ENCODE measurements at regions not wholly inside any gene's neighbourhood (a gene's known extent, or its start where the extent isn't known, plus 50 kb on each side); places are given as distances from the start of the nearest gene placed in this dataset.
"Not testable (repeated sequence)": the region's sequence is repeated elsewhere in the genome, so short reads cannot be mapped to it uniquely, and the experiment has no call there.

DNA sequence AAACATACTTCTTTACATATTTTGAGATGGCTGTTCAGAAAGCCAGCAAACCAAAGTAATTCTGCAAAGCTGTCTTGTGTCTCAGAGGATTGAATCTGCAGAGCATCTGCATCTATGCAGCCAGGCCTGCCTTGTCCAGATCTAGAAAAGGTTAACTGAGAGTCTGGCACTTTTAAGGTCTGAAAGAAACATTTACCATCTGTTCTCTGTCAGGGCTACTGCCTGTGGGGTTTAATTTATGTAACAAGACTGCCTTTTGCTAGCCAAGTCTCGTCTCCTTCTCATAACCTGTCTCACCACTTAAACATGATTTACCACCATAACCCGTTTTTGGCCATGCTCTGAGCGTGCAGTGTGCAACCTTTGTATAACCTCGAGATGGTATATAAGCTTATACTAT, 194.2 kb downstream of the SYT10 start:
- DNase-seq = no peak
- no peaks in the 10 kb centered on the region for H3K27me3 ChIP-seq
- H3K36me3 ChIP-seq = no peaks in the 10 kb centered on the region
- no peaks in the 10 kb centered on the region for H3K9me3 ChIP-seq
- H3K4me3 ChIP-seq = no peak overlapping the region
- no peak overlapping the region for H3K27ac ChIP-seq
- TF ChIP-seq POLR2A (IDR thresholded peaks at IDR 0.05) = no peak
- TF ChIP-seq, protein P1, sequence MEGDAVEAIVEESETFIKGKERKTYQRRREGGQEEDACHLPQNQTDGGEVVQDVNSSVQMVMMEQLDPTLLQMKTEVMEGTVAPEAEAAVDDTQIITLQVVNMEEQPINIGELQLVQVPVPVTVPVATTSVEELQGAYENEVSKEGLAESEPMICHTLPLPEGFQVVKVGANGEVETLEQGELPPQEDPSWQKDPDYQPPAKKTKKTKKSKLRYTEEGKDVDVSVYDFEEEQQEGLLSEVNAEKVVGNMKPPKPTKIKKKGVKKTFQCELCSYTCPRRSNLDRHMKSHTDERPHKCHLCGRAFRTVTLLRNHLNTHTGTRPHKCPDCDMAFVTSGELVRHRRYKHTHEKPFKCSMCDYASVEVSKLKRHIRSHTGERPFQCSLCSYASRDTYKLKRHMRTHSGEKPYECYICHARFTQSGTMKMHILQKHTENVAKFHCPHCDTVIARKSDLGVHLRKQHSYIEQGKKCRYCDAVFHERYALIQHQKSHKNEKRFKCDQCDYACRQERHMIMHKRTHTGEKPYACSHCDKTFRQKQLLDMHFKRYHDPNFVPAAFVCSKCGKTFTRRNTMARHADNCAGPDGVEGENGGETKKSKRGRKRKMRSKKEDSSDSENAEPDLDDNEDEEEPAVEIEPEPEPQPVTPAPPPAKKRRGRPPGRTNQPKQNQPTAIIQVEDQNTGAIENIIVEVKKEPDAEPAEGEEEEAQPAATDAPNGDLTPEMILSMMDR (IDR thresholded peaks at IDR 0.05) = no peak
- no peaks in the 10 kb centered on the region for H3K4me1 ChIP-seq

DNA sequence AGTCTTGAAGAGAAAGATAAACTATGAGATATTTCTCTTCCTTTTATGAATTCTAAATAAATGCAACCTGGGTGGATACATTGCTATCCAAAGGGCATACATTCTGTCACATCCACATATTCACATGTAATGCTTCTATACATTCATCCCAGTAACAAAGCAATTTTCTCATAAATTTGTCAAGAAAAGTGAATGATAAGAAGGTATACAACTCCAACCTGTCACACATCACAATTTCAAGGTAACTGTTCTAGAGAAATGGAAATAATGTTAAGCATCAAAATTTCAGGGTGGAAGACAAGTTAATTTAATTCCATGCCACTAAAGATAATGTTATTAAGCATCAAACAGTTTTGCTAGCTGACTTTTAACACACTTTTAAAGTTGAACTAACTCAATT, 212.9 kb downstream of the SYT10 start:
- H3K27ac ChIP-seq = no peak overlapping the region
- DNase-seq = no peak
- H3K36me3 ChIP-seq = no peaks in the 10 kb centered on the region
- TF ChIP-seq, protein P1 (IDR thresholded peaks at IDR 0.05) = no peak
- no peak for TF ChIP-seq POLR2A (IDR thresholded peaks at IDR 0.05)
- no peaks in the 10 kb centered on the region for H3K27me3 ChIP-seq
- no peaks in the 10 kb centered on the region for H3K4me1 ChIP-seq
- H3K4me3 ChIP-seq = no peak overlapping the region
- no peaks in the 10 kb centered on the region for H3K9me3 ChIP-seq

DNA sequence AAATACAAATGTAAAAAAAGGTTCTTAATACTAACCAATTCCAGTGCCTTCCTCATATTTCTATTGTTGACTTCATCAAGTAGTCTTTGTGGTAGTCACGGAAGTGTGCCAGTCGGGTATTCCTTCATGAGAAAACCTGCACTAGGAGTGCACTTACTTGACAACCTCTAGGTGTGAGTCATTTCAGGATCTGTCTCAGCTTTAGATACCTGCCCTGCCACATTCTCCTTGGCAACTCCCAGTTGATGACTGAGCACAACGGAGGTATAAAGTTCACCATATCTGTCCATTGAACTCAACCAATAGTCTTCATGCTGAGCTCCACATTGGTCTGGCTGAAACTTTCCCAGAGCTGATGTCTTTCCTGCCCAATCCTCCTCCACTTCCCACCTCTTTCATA, 215.7 kb downstream of the SYT10 start:
- Histone ChIP-seq H3K9me3 (no peaks in the 10 kb centered on the region), H3K36me3 (no peaks in the 10 kb centered on the region), H3K27me3 (no peaks in the 10 kb centered on the region), H3K4me1 (no peaks in the 10 kb centered on the region), H3K27ac (no peak overlapping the region), H3K4me3 (no peak overlapping the region)
- TF ChIP-seq POLR2A (IDR thresholded peaks at IDR 0.05) = no peak
- DNase-seq = no peak

DNA sequence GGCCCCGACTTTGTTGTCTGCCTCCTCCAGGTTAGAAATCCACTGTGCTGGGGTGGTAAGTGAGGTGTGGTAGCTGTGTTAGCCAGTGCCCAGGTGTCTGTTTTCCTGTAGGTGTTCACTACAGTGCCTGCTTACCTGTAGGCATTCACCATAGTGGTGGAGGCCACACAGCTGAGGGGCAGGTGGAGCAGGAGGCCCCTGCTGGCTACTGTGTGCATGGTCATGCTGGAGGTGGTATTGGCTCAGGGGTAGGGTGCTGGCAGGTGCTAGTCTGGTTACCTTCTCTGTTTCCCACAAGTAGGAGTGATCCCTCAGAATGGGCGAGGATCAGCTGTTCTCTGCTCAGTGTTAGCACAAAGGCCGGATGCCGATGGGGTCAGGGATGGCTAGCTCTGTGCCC, 217.3 kb downstream of the SYT10 start:
- Histone ChIP-seq H3K27ac (no peak overlapping the region), H3K36me3 (no peaks in the 10 kb centered on the region), H3K4me3 (no peak overlapping the region), H3K9me3 (no peaks in the 10 kb centered on the region), H3K4me1 (no peaks in the 10 kb centered on the region), H3K27me3 (no peaks in the 10 kb centered on the region)
- no peak for DNase-seq
- TF ChIP-seq, protein P1 (IDR thresholded peaks at IDR 0.05) = no peak
- no peak for TF ChIP-seq POLR2A (IDR thresholded peaks at IDR 0.05)

DNA sequence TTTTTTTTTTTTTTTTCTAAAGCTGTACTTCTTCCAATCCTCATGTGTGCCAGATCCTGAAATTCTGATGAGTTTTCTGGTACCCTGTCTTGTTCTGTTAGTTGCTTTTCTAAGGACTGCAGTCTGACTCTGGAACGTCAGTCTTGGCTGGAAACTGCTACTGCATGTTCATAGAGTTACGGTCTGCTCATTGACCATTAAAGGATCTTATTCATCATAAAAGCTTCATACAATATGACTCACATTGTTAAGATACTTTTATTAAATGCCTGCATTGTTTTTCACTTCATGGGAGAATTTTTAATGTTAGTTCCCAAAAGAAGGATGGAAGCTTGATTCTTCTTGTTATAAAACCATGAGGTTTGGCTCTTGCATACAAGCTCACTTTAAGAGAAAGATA, 233.6 kb downstream of the SYT10 start:
- H3K36me3 ChIP-seq = no peaks in the 10 kb centered on the region
- H3K27ac ChIP-seq = no peak overlapping the region
- H3K4me3 ChIP-seq = no peak overlapping the region
- no peaks in the 10 kb centered on the region for H3K9me3 ChIP-seq
- TF ChIP-seq POLR2A (IDR thresholded peaks at IDR 0.05) = no peak
- TF ChIP-seq, protein P1 (IDR thresholded peaks at IDR 0.05) = no peak
- no peaks in the 10 kb centered on the region for H3K27me3 ChIP-seq
- no peaks in the 10 kb centered on the region for H3K4me1 ChIP-seq
- no peak for DNase-seq

DNA sequence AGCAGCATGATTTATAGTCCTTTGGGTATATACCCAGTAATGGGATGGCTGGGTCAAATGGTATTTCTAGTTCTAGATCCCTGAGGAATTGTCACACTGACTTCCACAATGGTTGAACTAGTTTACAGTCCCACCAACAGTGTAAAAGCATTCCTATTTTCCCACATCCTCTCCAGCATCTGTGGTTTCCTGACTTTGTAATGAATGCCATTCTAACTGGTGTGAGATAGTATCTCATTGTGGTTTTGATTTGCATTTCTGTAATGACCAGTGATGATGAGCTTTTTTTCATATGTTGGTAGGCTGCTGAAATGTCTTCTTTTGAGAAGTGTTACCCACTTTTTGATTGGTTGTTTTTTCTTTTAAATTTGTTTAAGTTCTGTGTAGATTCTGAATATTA, 245.2 kb downstream of the SYT10 start:
- H3K27me3 ChIP-seq, H3K27ac ChIP-seq, H3K4me3 ChIP-seq, H3K4me1 ChIP-seq, H3K36me3 ChIP-seq, H3K9me3 ChIP-seq, DNase-seq: not testable (repeated sequence)

DNA sequence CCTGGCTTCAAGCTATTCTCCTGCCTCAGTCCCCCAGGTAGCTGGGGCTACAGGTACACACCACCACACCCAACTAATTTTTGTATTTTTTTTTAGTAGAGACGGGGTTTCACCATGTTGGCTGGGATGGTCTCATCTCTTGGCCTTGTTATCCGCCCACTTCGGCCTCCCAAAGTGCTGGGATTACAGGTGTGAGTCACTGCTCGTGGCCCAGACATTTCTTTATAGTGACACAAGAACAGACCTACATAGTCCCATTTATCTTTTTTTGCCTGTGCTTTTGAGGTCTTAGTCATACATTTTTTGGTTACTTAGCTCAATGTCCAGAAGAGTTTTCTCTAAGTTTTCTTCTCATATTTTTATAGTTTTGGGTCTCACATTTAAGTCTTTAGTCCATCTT, 247.4 kb downstream of the SYT10 start:
- H3K27ac ChIP-seq = no peak overlapping the region
- H3K4me3 ChIP-seq = no peak overlapping the region
- H3K27me3 ChIP-seq = no peaks in the 10 kb centered on the region
- no peak for TF ChIP-seq POLR2A (IDR thresholded peaks at IDR 0.05)
- TF ChIP-seq, protein P1 (IDR thresholded peaks at IDR 0.05) = no peak
- H3K36me3 ChIP-seq = no peaks in the 10 kb centered on the region
- H3K4me1 ChIP-seq = no peaks in the 10 kb centered on the region
- no peak for DNase-seq
- H3K9me3 ChIP-seq = no peaks in the 10 kb centered on the region
